Liver (tissue), 8 donors: ENCODE measurements at regions not wholly inside any gene's neighbourhood (a gene's known extent, or its start where the extent isn't known, plus 50 kb on each side); places are given as distances from the start of the nearest gene placed in this dataset.

Experiments used
- DNase-seq: peaks from one replicate; pipeline ENCODE4 v3.0.0-alpha.2; 2017; ENCODE audit warnings: low spot score
- H3K27ac ChIP-seq, 2 donors: one replicate each; pipeline ENCODE4 v1.7.0; 2013; ENCODE audit warnings: inconsistent platforms in 2 of 2, low read length in 2 of 2, control low read depth in 1 of 2, low read depth in 1 of 2, mild to moderate bottlenecking in 1 of 2
- H3K27me3 ChIP-seq, 4 donors: one replicate each; pipeline versions ENCODE4 v1.6.1 to v1.7.0; 2013; ENCODE audit warnings: low read length in 3 of 4, inconsistent platforms in 1 of 4, mild to moderate bottlenecking in 1 of 4, moderate library complexity in 1 of 4; ENCODE audit not compliant: control insufficient read depth in 4 of 4, insufficient read depth in 4 of 4
- H3K36me3 ChIP-seq, 4 donors: one replicate each; pipeline versions ENCODE4 v1.6.1 to v1.7.0; 2013; ENCODE audit warnings: low read length in 3 of 4, mild to moderate bottlenecking in 3 of 4, low read depth in 1 of 4, moderate library complexity in 1 of 4; ENCODE audit not compliant: control insufficient read depth in 4 of 4, insufficient read depth in 3 of 4
- H3K4me1 ChIP-seq, 4 donors: one replicate each; pipeline versions ENCODE4 v1.6.1 to v1.7.0; 2013; ENCODE audit warnings: low read length in 3 of 4, mild to moderate bottlenecking in 3 of 4, moderate library complexity in 1 of 4; ENCODE audit not compliant: control insufficient read depth in 4 of 4, insufficient read depth in 4 of 4
- H3K4me3 ChIP-seq, 3 donors: one replicate each; pipeline versions ENCODE4 v1.6.1 to v1.7.0; 2013; ENCODE audit warnings: low read length in 3 of 3, control low read depth in 1 of 3, low read depth in 1 of 3, mild to moderate bottlenecking in 1 of 3
- H3K9ac ChIP-seq, 2 donors: one replicate each; pipeline ENCODE4 v1.7.0; 2013; ENCODE audit warnings: low read length in 2 of 2, mild to moderate bottlenecking in 2 of 2, moderate library complexity in 2 of 2, control low read depth in 1 of 2, low read depth in 1 of 2
- H3K9me3 ChIP-seq, 4 donors: one replicate each; pipeline versions ENCODE4 v1.6.1 to v1.7.0; 2013; ENCODE audit warnings: low read length in 3 of 4; ENCODE audit not compliant: control insufficient read depth in 4 of 4
- EGR1 ChIP-seq, 2 donors: IDR thresholded peaks; 2 replicates each; pipeline ENCODE4 v1.6.1; 2016 to 2018; ENCODE audit warnings: antibody characterized with exemption in 2 of 2, low read depth in 2 of 2
- FOXA1 ChIP-seq: IDR thresholded peaks from 2 replicates; pipeline ENCODE4 v1.6.1; 2016; ENCODE audit warnings: antibody characterized with exemption
- FOXA2 ChIP-seq: IDR thresholded peaks from 2 replicates; pipeline ENCODE4 v1.6.1; 2016; ENCODE audit warnings: antibody characterized with exemption
- GABPA ChIP-seq, 2 donors: IDR thresholded peaks in 1 of 2; conservative IDR thresholded peaks in 1 of 2; 2 replicates each; pipeline ENCODE4 v1.6.1; 2016; ENCODE audit warnings: antibody characterized with exemption in 2 of 2, mild to moderate bottlenecking in 1 of 2, moderate library complexity in 1 of 2
- HNF4A ChIP-seq, 2 donors: conservative IDR thresholded peaks; 2 replicates each; pipeline ENCODE4 v1.6.1; 2016; ENCODE audit warnings: antibody characterized with exemption in 2 of 2, mild to moderate bottlenecking in 2 of 2
- HNF4G ChIP-seq: IDR thresholded peaks from 2 replicates; pipeline ENCODE4 v1.6.1; 2016; ENCODE audit warnings: antibody characterized with exemption
- JUND ChIP-seq, 2 donors: IDR thresholded peaks; 2 replicates each; pipeline ENCODE4 v1.6.1; 2016; ENCODE audit warnings: antibody characterized with exemption in 2 of 2
- NR2F2 ChIP-seq: IDR thresholded peaks from 2 replicates; pipeline ENCODE4 v1.6.1; 2016; ENCODE audit warnings: antibody characterized with exemption
- RAD21 ChIP-seq, 2 donors: IDR thresholded peaks; 2 replicates each; pipeline ENCODE4 v1.6.1; 2016; ENCODE audit warnings: antibody characterized with exemption in 2 of 2, mild to moderate bottlenecking in 2 of 2
- RXRA ChIP-seq, 2 donors: IDR thresholded peaks; 2 replicates each; pipeline ENCODE4 v1.6.1; 2017 to 2018; ENCODE audit warnings: antibody characterized with exemption in 2 of 2, mild to moderate bottlenecking in 1 of 2
- SP1 ChIP-seq: IDR thresholded peaks from 2 replicates; pipeline ENCODE4 v1.6.1; 2018; ENCODE audit warnings: antibody characterized with exemption, mild to moderate bottlenecking
- TAF1 ChIP-seq: conservative IDR thresholded peaks from 2 replicates; pipeline ENCODE4 v1.6.1; 2016; ENCODE audit warnings: antibody characterized with exemption, mild to moderate bottlenecking
- YY1 ChIP-seq: IDR thresholded peaks from 2 replicates; pipeline ENCODE4 v1.6.1; 2016; ENCODE audit warnings: antibody characterized with exemption, mild to moderate bottlenecking
- WGBS: extraction: QIAGEN DNeasy Blood & Tissue Kit; methylation state at CpG from one replicate; pipeline ENCODE4 v1.1.7; 2013; 5-methylcytosine and 5-hydroxymethylcytosine counted together
- TF ChIP-seq, protein P1 (sequence below): IDR thresholded peaks from 2 replicates; pipeline ENCODE4 v1.6.1; 2016; ENCODE audit warnings: antibody characterized with exemption
- TF ChIP-seq, protein P2 (sequence below): IDR thresholded peaks from 2 replicates; pipeline ENCODE4 v1.6.1; 2016; ENCODE audit warnings: antibody characterized with exemption
- TF ChIP-seq, protein P3 (sequence below): IDR thresholded peaks from 2 replicates; pipeline ENCODE4 v1.6.1; 2016; ENCODE audit warnings: antibody characterized with exemption, mild to moderate bottlenecking
- TF ChIP-seq, protein P4 (sequence below): fragments of 150-350 bp; IDR thresholded peaks from 2 replicates; pipeline ENCODE4 v1.5.1; 2017; ENCODE audit warnings: improper control_type of control experiment, low read depth, low read length; ENCODE audit not compliant: missing input control
- TF ChIP-seq, protein P5 (sequence below): IDR thresholded peaks from 2 replicates; pipeline ENCODE4 v1.6.1; 2016; ENCODE audit warnings: antibody characterized with exemption
- donor health status: healthy.
- donor health status: healthy.
- donor health status: healthy.
- donor health status: healthy.
- donor health status: healthy.

DNA sequence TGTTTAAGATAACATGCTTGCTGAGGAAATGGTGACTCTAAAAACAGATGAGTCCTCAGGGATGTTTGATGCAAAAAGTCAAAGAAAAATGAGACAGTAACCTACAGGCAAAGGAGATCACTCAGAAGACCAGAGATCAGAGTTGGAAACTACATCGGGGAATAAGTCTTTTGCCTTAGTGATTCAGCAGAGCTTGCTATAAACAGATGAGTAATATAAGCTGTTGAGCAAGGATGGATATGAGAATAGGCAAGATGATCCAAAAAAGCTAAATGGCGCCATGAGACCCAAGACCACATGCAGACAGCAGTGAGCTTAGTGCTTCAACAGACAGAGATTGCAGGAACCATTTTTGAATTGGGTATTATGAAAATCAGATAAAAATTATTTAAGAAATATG lies 168.6 kb downstream of the POSTN start:
- no peaks in the 10 kb centered on the region for H3K27me3 ChIP-seq
- WGBS: 81% methylated on average over 2 of the region's 2 CpGs
- no peaks in the 10 kb centered on the region for H3K9me3 ChIP-seq
- H3K36me3 ChIP-seq: no peaks in the 10 kb centered on the region
- TF ChIP-seq HNF4G (no peak), SP1 (no peak), RAD21 (IDR thresholded peaks at IDR 0.05) (no peak), JUND (IDR thresholded peaks at IDR 0.05) (no peak), TAF1 (no peak), EGR1 (IDR thresholded peaks at IDR 0.05; ENCODE audit: low read depth in 2 of 2) (no peak), GABPA (IDR thresholded peaks at IDR 0.05 in 1 of 2, conservative IDR thresholded peaks at IDR 0.05 in 1 of 2) (no peak), FOXA2 (no peak), HNF4A (conservative IDR thresholded peaks at IDR 0.05) (no peak), RXRA (IDR thresholded peaks at IDR 0.05) (no peak), FOXA1 (no peak), YY1 (no peak), NR2F2 (no peak)
- TF ChIP-seq, protein P1, sequence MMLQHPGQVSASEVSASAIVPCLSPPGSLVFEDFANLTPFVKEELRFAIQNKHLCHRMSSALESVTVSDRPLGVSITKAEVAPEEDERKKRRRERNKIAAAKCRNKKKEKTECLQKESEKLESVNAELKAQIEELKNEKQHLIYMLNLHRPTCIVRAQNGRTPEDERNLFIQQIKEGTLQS: no peak
- TF ChIP-seq, protein P2, sequence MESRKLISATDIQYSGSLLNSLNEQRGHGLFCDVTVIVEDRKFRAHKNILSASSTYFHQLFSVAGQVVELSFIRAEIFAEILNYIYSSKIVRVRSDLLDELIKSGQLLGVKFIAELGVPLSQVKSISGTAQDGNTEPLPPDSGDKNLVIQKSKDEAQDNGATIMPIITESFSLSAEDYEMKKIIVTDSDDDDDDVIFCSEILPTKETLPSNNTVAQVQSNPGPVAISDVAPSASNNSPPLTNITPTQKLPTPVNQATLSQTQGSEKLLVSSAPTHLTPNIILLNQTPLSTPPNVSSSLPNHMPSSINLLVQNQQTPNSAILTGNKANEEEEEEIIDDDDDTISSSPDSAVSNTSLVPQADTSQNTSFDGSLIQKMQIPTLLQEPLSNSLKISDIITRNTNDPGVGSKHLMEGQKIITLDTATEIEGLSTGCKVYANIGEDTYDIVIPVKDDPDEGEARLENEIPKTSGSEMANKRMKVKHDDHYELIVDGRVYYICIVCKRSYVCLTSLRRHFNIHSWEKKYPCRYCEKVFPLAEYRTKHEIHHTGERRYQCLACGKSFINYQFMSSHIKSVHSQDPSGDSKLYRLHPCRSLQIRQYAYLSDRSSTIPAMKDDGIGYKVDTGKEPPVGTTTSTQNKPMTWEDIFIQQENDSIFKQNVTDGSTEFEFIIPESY: no peak
- TF ChIP-seq, protein P3, sequence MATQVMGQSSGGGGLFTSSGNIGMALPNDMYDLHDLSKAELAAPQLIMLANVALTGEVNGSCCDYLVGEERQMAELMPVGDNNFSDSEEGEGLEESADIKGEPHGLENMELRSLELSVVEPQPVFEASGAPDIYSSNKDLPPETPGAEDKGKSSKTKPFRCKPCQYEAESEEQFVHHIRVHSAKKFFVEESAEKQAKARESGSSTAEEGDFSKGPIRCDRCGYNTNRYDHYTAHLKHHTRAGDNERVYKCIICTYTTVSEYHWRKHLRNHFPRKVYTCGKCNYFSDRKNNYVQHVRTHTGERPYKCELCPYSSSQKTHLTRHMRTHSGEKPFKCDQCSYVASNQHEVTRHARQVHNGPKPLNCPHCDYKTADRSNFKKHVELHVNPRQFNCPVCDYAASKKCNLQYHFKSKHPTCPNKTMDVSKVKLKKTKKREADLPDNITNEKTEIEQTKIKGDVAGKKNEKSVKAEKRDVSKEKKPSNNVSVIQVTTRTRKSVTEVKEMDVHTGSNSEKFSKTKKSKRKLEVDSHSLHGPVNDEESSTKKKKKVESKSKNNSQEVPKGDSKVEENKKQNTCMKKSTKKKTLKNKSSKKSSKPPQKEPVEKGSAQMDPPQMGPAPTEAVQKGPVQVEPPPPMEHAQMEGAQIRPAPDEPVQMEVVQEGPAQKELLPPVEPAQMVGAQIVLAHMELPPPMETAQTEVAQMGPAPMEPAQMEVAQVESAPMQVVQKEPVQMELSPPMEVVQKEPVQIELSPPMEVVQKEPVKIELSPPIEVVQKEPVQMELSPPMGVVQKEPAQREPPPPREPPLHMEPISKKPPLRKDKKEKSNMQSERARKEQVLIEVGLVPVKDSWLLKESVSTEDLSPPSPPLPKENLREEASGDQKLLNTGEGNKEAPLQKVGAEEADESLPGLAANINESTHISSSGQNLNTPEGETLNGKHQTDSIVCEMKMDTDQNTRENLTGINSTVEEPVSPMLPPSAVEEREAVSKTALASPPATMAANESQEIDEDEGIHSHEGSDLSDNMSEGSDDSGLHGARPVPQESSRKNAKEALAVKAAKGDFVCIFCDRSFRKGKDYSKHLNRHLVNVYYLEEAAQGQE: no peak
- TF ChIP-seq, protein P4, sequence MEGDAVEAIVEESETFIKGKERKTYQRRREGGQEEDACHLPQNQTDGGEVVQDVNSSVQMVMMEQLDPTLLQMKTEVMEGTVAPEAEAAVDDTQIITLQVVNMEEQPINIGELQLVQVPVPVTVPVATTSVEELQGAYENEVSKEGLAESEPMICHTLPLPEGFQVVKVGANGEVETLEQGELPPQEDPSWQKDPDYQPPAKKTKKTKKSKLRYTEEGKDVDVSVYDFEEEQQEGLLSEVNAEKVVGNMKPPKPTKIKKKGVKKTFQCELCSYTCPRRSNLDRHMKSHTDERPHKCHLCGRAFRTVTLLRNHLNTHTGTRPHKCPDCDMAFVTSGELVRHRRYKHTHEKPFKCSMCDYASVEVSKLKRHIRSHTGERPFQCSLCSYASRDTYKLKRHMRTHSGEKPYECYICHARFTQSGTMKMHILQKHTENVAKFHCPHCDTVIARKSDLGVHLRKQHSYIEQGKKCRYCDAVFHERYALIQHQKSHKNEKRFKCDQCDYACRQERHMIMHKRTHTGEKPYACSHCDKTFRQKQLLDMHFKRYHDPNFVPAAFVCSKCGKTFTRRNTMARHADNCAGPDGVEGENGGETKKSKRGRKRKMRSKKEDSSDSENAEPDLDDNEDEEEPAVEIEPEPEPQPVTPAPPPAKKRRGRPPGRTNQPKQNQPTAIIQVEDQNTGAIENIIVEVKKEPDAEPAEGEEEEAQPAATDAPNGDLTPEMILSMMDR: no peak
- TF ChIP-seq, protein P5, sequence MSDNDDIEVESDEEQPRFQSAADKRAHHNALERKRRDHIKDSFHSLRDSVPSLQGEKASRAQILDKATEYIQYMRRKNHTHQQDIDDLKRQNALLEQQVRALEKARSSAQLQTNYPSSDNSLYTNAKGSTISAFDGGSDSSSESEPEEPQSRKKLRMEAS: no peak
- no peak overlapping the region for H3K9ac ChIP-seq
- H3K4me1 ChIP-seq: no peaks in the 10 kb centered on the region
- H3K27ac ChIP-seq: no peak overlapping the region
- no peak for DNase-seq
- H3K4me3 ChIP-seq: no peak overlapping the region
